HG02763 (cell line): ENCODE measurements at regions not wholly inside any gene's neighbourhood (a gene's known extent, or its start where the extent isn't known, plus 50 kb on each side); places are given as distances from the start of the nearest gene placed in this dataset.
"Not testable (repeated sequence)": the region's sequence is repeated elsewhere in the genome, so short reads cannot be mapped to it uniquely, and the experiment has no call there.

Experiments
- ATAC-seq: cut with Tn5 transposase; IDR thresholded peaks from one replicate; pipeline ENCODE4 v1.9.1; 2021; ENCODE audit warnings: mild to moderate bottlenecking, moderate library complexity; ENCODE audit not compliant: unreplicated experiment

DNA sequence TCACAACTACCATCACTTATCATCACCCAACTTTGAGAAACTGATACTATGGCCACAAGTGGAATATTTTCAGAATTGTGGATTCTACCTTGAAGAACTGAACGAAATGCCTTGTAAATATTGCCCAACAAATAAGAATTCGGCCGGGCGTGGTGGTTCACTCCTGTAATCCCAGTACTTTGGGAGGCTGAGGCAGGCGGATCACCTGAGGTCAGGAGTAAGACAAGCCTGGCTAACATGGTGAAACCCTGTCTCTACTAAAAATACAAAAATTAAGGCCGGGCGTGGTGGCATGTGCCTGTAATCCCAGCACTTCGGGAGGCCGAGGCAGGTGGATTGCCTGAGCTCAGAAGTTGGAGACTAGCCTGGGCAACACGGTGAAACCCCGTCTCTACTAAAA is 862.7 kb downstream of the ZPLD1 start:
- ATAC-seq = not testable (repeated sequence)

DNA sequence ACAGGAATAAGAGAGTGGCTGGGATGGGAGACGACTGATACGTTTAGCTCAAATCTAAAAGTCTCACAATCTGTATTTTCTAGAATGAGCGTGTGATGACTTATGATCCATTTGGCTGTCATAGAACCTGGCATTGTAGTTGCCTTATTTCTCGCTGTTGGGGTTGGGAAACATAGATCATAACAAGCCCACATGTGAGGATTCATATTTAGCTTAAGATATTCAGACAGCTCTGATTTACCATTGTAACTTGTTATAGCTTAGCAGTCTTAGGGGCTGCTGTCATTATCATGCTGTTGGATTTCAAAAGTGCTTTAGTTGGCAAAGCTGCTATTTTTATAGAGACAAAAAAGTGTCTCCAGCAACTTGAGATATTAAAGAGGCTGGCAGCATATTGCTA is 871.3 kb downstream of the ZPLD1 start:
- no peak for ATAC-seq

DNA sequence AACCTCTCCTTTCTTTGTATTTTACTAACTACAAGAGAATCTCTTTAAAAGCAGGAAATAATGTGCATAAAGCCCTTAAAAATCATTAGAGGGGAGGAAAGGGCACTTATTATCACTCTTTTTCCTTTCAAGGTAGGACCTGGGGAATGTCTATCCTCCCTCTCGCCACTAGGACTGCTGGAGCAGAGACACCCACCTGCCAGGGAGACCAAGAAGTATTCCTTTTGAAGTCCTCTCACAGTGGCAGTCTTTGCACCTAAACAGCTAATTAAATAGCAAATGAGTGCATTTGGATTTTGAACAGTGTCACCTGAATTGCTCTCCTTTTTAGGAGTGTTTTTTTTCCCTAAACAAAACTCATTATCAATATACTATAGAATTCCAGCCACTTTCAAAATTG is 874.1 kb downstream of the ZPLD1 start:
- no peak for ATAC-seq

DNA sequence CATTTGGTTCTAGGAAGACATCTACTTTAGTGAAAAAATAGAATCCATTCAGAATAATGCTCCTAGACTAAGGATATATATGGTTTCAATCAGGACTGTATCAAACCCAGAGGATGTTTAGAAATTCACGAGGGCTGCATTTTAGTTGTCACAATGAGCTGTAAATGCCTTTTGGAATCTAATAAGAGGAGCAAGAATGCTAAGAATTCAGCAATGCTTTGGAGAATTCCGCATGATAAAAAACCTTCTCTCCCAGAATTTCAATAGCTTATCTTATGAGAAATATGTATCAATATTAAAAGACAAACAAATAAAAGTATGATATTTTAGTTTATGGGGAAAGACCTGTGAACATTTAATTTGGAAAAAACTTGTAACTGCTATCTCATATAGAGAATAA is 885.1 kb downstream of the ZPLD1 start:
- no peak for ATAC-seq

DNA sequence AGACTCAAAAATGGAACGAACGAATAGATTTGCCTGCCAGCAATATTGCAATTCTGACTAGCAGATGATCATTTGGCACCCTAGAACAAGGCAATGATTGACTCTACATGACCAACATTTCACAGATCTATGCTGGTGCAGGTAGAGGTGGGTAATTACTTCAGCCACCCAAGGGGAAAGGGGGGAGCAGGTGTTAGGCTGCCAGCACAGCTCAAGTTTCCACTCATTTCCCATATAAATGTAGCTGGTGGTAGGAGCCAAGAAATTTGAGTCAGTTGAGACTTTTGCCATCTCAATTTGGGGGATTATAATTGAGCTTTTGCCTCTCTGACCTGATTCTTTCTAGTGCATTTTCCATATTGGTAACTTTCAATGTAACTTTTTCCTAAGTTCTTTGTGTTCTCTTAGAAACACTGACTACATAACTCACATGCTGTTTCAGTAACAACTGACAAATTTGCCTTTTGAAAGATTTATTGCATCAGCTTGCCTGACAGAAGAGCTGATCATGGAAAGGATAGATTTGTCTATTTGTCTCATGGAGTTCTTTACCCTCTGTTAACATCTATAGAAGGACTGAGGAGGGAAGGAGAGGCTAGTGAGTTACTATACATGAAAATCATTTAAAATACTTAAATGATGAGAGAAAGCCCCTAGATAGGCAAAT is 902.5 kb downstream of the ZPLD1 start:
- ATAC-seq = no peak

DNA sequence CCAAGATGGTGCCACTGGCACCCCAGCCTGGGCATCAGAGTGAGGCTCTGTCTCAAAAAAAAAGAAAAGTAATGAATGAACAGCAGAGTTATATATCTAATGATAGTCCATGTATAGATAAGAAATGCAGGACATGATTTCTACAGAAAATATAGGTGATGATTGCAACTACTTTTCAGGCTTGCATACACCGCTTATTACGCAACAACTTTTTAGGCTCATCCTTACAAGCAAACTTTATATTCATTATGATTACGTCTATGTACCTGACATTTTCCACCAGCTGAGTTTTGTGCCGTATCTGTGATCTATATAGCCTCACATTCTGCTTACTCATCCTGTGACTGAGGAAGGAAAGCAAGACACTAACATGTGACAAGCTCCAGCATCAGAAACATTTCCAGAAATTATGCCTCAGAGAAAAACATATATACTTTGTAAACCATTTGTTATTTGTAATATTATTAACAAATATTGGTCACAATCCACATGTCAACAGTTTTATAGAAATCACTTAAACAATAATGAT is 906.3 kb downstream of the ZPLD1 start:
- no peak for ATAC-seq

DNA sequence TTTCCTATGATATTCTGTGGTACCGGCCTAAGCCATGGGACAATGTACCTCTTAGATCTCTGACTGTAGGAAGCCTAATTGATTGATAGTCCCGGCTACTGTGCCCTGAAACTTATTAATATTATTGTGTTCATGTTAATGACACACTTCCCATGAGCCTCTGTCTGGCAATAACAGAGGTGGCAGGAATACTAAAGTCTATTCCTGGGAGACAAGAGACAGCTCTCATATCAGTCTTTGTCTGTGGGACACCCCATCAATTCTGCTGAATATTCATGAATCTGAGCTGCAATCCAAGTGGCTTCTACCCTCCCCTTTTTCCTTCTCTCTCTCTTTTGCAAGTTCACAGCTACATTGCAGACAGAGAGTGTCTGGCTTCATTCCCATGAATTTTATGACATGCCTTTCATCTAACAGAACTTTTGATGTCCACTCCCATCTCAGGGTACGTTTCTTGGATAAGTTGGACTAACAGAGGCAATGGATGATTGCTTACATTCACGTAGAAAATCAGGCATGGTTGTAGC is 907.5 kb downstream of the ZPLD1 start:
- no peak for ATAC-seq

DNA sequence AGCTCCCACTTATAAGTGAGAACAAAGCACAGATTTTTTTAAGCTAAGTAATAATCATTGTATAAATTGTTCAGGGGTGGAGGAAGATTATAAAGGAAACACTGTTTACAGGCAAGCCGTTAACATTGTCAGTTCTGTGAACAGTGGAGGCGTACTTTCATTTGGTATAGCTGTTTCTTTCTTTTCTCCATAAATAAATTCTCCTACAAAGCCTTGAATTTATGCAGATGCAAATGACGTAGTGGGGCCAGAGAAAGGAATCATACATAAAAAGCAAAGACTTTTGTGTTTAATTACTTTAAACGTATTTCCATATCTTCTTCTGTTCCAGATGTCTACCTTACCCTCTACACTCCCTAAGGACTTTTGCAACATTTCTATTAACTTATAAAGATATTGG is 914.9 kb downstream of the ZPLD1 start:
- ATAC-seq = no peak

DNA sequence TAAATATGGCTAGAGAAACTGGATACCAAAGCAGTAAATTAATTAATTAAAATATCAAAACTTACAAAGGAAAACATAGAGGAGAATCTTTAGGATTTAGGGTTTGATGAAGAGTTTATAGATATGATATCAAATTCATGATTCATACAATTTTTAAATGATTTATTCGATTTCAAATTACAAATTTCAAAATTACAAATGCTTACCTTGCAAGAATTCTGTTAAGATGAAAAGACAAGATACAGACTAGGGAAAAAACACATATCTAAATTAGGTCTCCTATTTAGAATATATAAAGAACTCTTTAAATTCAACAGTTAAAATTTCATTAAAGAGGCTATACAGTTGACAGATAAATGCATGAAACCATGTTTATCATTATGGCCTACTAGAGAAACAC is 930.7 kb downstream of the ZPLD1 start:
- ATAC-seq = no peak

DNA sequence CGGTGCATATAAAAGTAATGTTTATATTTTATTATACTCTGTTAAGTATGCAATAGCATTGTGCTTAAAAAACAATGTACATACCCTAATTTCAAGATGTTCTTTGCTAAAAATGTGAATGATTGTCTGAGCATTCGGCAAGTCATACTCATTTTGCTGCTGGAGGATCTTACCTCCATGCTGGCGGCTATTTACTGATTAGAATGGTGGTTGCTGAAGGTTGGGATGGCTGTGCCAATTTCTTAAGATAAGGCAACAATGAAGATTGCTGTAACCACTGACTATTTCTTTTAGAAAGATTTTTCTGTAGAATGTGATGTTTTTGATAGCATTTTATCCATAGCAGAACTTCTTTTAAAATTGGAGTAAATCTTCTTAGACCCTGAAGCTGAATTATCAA is 932.7 kb downstream of the ZPLD1 start:
- ATAC-seq = no peak

DNA sequence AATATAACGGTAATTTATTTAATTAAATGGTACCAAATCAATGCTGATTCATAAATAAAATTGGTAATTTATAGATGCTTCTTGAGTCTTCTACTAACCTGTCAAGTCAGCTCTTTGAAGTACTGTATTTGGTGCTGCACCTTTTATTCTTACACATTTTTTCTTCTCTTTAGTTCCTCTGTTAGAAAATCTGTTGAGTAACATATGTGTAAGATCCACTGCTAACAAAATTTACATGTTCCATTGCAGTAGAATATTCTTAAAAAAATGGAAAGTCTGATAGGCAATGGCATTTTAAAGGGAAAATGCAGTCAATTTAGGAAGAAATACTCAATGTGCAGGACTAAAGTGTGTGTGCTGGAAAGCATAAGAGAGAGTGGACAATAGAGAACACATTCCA is 936.6 kb downstream of the ZPLD1 start:
- no peak for ATAC-seq

DNA sequence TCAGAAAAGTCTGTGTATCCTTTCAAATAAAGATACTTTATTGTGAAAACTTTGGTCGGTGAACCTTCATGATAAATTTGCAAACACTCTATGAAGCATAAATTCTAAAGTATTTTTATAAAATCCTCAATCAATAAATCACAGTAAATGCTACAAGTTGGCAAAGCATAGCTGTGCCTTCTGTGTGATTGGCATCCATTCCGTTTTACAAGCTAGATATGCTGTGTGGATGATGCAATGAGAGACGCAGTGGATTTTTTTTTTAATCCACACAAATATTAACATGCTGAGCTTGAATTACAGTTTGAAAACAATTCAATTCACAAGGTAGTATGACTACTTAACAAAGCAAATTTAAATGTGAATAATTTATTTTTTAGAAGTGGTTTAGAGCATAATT is 937.2 kb downstream of the ZPLD1 start:
- ATAC-seq = no peak

DNA sequence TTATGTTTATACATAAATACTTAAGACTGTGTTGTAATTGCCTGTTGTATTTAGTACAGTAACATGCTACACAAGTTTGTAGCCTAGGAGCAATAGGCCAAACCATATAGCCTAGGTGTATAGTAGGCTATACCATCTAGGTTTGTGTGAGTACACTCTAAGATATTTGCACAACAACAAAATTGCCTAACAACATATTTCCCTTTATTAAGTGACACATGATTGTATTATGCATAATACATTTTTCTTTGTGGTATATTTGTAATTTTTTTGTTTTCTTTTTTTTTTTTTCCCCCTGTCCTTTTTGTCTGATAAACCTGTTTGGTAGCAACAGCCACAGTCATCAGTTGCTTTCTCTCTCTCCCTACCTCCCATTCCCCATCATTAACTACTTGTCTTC is 945.6 kb downstream of the ZPLD1 start:
- ATAC-seq = no peak

DNA sequence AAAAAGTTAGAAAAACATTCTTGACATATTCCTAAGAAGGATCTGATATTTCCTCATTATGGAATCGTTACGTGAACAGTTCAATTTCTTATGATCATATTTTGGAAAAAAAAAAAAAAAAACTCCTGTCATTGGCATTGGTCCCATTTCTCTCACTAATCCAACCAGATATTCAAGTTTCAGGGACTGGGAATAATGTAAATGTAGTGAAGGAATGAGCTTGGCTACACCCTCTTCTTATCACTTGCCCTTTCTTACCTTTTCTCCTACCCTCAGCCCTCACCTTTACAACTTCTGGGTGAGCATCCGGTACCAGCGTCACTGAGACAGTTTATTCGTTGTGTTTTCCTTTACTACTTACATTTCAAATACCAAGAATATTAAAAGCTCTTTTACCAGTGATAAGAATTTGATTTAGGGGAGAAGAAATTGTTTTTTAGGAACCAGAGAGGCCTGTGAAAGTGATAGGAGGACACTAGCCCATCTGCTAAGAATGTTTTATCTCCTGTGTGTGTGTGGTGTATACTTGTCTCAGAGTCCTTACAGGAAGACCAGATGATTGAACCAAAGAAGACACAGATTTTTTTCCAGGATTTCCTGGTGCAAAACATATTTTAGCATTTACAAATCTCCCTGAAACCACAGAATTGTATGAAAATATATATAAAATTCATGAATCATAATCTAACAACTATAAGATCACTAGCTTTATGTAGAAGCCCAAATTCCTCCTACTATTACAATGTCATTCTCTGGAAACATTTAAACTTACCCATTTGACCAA is 946.7 kb downstream of the ZPLD1 start:
- no peak for ATAC-seq

DNA sequence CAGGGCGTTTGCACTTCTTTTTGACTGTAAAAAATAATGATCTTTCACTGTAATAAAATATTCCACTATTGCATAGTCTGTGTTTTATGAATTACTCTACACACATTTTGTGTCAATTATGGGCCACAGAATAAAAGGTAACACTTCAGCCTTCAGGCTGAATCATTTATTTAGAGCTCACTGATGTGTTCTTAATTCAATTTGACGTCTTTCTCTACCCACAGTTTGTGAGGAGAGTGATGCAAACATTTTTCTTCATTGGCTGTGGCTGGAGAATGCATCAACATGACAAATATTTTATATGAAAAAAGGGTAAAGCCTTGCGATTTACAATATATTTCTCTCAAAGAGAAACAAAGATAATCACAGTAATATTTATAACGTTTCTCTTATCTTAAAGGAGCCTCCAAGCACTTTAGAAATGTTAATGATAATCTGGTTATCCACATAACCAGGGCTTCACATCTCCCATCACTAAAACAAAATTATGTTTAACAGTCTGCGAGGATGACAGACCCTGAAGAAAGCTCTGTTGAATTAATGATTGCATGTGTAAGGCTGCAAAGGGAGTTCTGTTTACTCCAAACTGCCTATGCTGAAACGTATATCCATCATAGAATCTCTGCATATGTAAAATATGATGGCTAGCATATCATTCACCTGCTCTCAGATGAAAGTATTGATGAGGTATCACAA is 951.3 kb downstream of the ZPLD1 start:
- ATAC-seq = no peak

DNA sequence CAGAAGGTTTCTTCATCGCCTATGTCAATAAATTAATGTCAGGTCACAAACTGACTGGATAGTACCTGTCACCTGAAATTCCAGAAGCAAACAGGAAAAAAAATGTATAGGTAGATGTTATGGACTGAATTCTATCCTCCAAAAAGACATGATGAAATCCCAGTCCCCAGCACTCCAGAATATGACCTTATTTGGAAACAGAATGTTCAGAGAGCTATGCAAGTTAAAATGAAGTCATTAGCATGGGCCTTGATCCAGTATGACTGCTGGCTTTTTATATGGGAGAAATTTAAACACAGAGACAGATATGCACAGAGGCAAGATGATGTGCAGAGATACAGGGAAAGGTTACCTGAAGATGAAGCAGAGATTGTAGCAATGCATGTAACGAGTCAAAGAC is 953.4 kb downstream of the ZPLD1 start:
- no peak for ATAC-seq

DNA sequence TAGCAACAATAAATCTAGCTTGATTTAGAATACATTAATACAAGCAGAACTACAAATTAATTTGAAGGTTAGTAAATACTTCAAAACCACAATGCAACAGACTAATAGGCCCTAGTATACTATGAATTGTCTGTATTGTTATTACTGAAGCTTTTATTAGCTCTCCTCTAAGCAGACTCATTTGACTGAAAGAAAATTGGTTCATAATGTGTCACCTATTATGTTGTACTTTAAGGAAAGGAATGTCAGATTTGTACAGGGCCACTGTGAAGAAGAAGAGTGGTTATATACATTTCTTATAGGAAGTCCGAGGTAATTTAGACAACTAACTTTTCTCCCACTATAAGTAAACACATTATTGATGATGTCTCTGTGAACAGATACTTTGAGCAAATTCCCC is 954.5 kb downstream of the ZPLD1 start:
- ATAC-seq = no peak

DNA sequence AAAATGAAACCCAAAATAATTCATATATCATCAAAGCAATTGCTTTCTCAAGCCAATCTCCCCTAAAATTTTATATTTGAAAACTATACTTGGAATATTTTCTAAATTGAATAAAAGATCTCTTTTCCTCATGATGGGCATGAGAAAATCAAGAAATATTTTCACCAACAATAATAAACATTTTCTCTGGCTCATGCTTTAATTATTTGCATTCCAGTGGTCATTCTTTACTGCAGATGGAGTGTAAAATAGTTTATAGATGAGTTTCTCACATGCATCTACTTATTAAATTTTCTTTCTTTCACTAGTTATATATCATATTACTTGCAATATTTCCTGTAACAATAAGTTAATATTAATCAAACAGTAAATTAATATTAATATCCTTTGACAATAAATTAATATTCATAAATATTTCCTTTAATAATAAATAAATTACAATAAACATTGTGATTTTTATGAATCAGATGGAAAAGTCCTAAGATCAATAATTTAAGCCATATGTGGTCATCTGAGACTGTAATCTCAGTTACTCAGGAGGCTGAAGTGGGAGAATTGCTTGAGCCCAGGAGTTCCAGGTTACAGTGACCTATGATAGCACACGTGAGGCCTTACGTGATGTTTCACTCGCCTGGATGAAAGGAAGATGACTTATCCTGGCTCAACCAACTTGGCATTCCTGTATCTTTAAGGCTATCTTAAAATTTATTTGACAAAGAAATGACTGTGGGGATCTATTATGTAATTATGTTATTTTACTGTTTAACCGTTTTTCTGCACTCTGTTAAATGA is 958.8 kb downstream of the ZPLD1 start:
- ATAC-seq = no peak

DNA sequence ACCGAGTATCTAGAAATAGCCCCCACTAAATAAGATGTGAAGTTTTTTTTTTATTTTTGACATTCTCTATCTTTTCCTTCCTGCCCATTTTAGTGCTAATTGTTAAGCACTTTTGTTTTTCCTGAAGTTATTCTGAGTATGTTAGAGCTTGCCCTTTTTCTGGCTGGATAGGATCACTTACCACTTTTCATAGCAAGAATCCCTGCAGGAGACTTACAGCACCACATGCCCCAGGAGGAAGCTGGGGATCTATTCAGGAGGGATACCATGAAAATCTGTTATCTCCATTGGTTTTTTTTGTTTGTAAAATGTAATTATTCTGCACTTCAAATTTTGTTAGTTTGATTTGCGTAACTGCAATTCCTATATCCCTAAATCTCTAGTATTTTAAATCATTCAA is 968.4 kb downstream of the ZPLD1 start:
- no peak for ATAC-seq

DNA sequence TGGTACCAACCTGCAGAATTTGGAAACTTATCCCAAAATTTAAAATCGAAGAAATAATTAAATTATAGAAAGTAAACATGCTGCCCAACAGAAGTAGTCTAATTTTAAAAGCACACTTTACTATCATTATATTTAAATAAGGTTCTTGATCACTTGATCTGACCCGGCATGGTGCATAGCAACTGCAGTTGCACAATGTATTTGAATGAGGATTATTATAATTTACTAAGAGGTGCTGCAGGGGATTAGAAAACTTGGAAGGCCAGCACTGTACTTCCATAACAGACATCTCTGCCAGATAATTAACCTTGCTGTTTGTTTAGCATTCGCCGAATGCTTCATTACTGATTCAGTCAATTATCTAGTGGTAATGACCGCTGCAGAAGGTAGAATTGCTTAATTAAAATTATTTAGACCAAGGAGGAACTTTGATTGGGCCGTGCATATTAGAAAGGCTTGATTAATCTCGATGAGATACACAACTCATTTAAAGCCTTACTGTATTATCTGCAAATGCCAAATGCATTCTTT is 971.6 kb downstream of the ZPLD1 start:
- ATAC-seq = no peak

DNA sequence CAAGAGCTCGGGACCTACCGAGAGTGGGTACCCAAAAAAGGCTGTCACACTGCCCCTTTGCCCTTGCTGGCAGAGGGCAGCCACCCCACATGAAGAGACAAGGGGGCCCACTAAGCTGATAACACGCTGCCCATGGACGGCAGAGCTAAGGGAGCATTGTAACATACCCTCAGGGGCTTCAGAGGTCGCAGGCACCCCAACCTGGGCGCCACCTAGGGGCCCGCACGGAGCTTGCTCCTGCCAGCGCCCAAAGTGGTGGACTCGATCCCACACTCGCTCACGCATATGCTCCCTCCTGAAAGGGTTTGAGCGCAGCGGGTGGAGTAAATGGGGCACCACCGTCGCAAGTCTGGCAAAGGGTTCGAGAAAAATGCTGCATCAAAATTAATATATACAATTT is 975.4 kb downstream of the ZPLD1 start:
- peak; percentile 45 for ATAC-seq
